CD8-positive, alpha-beta memory T cell (primary cell): ENCODE measurements at regions not wholly inside any gene's neighbourhood (a gene's known extent, or its start where the extent isn't known, plus 50 kb on each side); places are given as distances from the start of the nearest gene placed in this dataset.

Experiments used
- CTCF ChIA-PET: fragments of 350-600 bp; sonication (Branson Sonifier 250); formaldehyde crosslinking; loops from one replicate; lab custom pipeline; 2021; ENCODE audit warnings: antibody characterized with exemption; lab: Charles Lee
- POLR2A ChIA-PET: fragments of 350-600 bp; sonication (Branson Sonifier 250); formaldehyde crosslinking; loops from one replicate; lab custom pipeline; 2021; ENCODE audit warnings: antibody characterized with exemption; lab: Charles Lee
- DNase-seq, 5 donors: peaks; one replicate each; pipeline versions ENCODE4 v3.0.0 to v3.0.0-alpha.2; 2020 to 2022; ENCODE audit warnings: mixed read lengths in 1 of 5
- H3K27ac ChIP-seq: one replicate; pipeline ENCODE4 v1.7.0; 2013; ENCODE audit warnings: low read depth, mild to moderate bottlenecking, low read length, moderate library complexity
- H3K27me3 ChIP-seq: 2 replicates; pipeline ENCODE4 v1.7.0; 2013; ENCODE audit warnings: low read length, mild to moderate bottlenecking; ENCODE audit not compliant: insufficient read depth, poor library complexity, severe bottlenecking
- H3K36me3 ChIP-seq: 2 replicates; pipeline ENCODE4 v1.7.0; 2013; ENCODE audit warnings: mild to moderate bottlenecking, low read length, moderate library complexity; ENCODE audit not compliant: insufficient read depth
- H3K4me1 ChIP-seq: 2 replicates; pipeline ENCODE4 v1.7.0; 2013; ENCODE audit warnings: mild to moderate bottlenecking, low read length, moderate library complexity; ENCODE audit not compliant: insufficient read depth
- H3K4me3 ChIP-seq: 2 replicates; pipeline ENCODE4 v1.7.0; 2013; ENCODE audit warnings: mild to moderate bottlenecking, low read length
- H3K9me3 ChIP-seq: 2 replicates; pipeline ENCODE4 v1.7.0; 2013; ENCODE audit warnings: mild to moderate bottlenecking, low read length
- H3K27ac Mint-ChIP-seq, 8 donors: one replicate each; pipeline ENCODE4 v1.8.0; 2020 to 2021; ENCODE audit warnings: mixed read lengths in 8 of 8, mild to moderate bottlenecking in 6 of 8, inconsistent platforms in 3 of 8, moderate library complexity in 3 of 8
- H3K27me3 Mint-ChIP-seq, 2 donors: one replicate each; pipeline ENCODE4 v1.8.0; 2020 to 2021; ENCODE audit warnings: mixed read lengths in 2 of 2, mild to moderate bottlenecking in 1 of 2, moderate library complexity in 1 of 2
- H3K36me3 Mint-ChIP-seq, 3 donors: one replicate each; pipeline ENCODE4 v1.8.0; 2020 to 2021; ENCODE audit warnings: mixed read lengths in 3 of 3, inconsistent platforms in 1 of 3, mild to moderate bottlenecking in 1 of 3
- H3K4me1 Mint-ChIP-seq, 3 donors: one replicate each; pipeline ENCODE4 v1.8.0; 2020 to 2021; ENCODE audit warnings: mixed read lengths in 3 of 3, inconsistent platforms in 1 of 3, mild to moderate bottlenecking in 1 of 3
- H3K4me3 Mint-ChIP-seq, 7 donors: one replicate each; pipeline ENCODE4 v1.8.0; 2020 to 2021; ENCODE audit warnings: mixed read lengths in 7 of 7, mild to moderate bottlenecking in 6 of 7, moderate library complexity in 4 of 7, inconsistent platforms in 2 of 7
- H3K9me3 Mint-ChIP-seq, 5 donors: one replicate each; pipeline ENCODE4 v1.8.0; 2020 to 2022; ENCODE audit warnings: mixed read lengths in 5 of 5, mild to moderate bottlenecking in 3 of 5, moderate library complexity in 2 of 5, inconsistent platforms in 1 of 5

- H3K27ac Mint-ChIP-seq = no peak overlapping the region
- POLR2A ChIA-PET = no interaction called here
- no peak for DNase-seq
- peaks cover 0 to 2% (median 0%) of the 10 kb centered on the region in 3 donors for H3K36me3 Mint-ChIP-seq
- no peaks in the 10 kb centered on the region for H3K9me3 ChIP-seq
- no peaks in the 10 kb centered on the region for H3K36me3 ChIP-seq
- H3K4me1 Mint-ChIP-seq = no peaks in the 10 kb centered on the region
- no peak overlapping the region for H3K4me3 Mint-ChIP-seq
- no peaks in the 10 kb centered on the region for H3K27me3 Mint-ChIP-seq
- H3K4me1 ChIP-seq = no peaks in the 10 kb centered on the region
- H3K9me3 Mint-ChIP-seq = peaks cover 8 to 26% (median 13%) of the 10 kb centered on the region in 5 donors
- no peak overlapping the region for H3K4me3 ChIP-seq
- CTCF ChIA-PET = no interaction called here
- H3K27ac ChIP-seq = no peak overlapping the region
- no peaks in the 10 kb centered on the region for H3K27me3 ChIP-seq
Measured at GRCh38 chr5:18091758-18092157, 457.5 kb downstream of the TAF11L14 start.

GRCh38 chr5:18095061-18095460 is 460.8 kb downstream of the TAF11L14 start:
- Histone ChIP-seq H3K4me1 (no peaks in the 10 kb centered on the region), H3K36me3 (no peaks in the 10 kb centered on the region), H3K27ac (no peak overlapping the region), H3K4me3 (no peak overlapping the region), H3K27me3 (no peaks in the 10 kb centered on the region), H3K9me3 (no peaks in the 10 kb centered on the region)
- Mint-ChIP-seq H3K36me3 (no peaks in the 10 kb centered on the region), H3K27me3 (no peaks in the 10 kb centered on the region), H3K27ac (no peak overlapping the region), H3K9me3 (peaks cover 6 to 27% (median 10%) of the 10 kb centered on the region in 5 donors), H3K4me3 (no peak overlapping the region), H3K4me1 (no peaks in the 10 kb centered on the region)
- ChIA-PET CTCF (no interaction called here), POLR2A (no interaction called here)
- no peak for DNase-seq

- Histone ChIP-seq H3K9me3 (no peaks in the 10 kb centered on the region), H3K4me3 (no peak overlapping the region), H3K36me3 (no peaks in the 10 kb centered on the region), H3K4me1 (no peaks in the 10 kb centered on the region), H3K27me3 (no peaks in the 10 kb centered on the region), H3K27ac (no peak overlapping the region)
- Mint-ChIP-seq H3K27me3 (no peaks in the 10 kb centered on the region), H3K36me3 (no peaks in the 10 kb centered on the region), H3K4me3 (no peak overlapping the region), H3K4me1 (no peaks in the 10 kb centered on the region), H3K27ac (no peak overlapping the region), H3K9me3 (peaks cover 6 to 21% (median 7%) of the 10 kb centered on the region in 5 donors)
- no peak for DNase-seq
- POLR2A ChIA-PET = no interaction called here
- CTCF ChIA-PET = no interaction called here
Measured at GRCh38 chr5:18097817-18098216, 463.6 kb downstream of the TAF11L14 start.

GRCh38 chr5:18098691-18099090 is 464.4 kb downstream of the TAF11L14 start:
- H3K4me3 Mint-ChIP-seq = no peak overlapping the region
- H3K27ac ChIP-seq = no peak overlapping the region
- H3K4me3 ChIP-seq = no peak overlapping the region
- CTCF ChIA-PET = no interaction called here
- H3K36me3 ChIP-seq = no peaks in the 10 kb centered on the region
- DNase-seq = no peak
- no peaks in the 10 kb centered on the region for H3K4me1 ChIP-seq
- no peaks in the 10 kb centered on the region for H3K27me3 ChIP-seq
- no peaks in the 10 kb centered on the region for H3K36me3 Mint-ChIP-seq
- H3K9me3 Mint-ChIP-seq = peaks cover 5 to 21% (median 6%) of the 10 kb centered on the region in 5 donors
- no peaks in the 10 kb centered on the region for H3K4me1 Mint-ChIP-seq
- H3K27ac Mint-ChIP-seq = no peak overlapping the region
- no peaks in the 10 kb centered on the region for H3K27me3 Mint-ChIP-seq
- POLR2A ChIA-PET = no interaction called here
- H3K9me3 ChIP-seq = no peaks in the 10 kb centered on the region

GRCh38 chr5:18099261-18099660 is 465.0 kb downstream of the TAF11L14 start:
- POLR2A ChIA-PET = no interaction called here
- DNase-seq = no peak
- H3K27me3 ChIP-seq = no peaks in the 10 kb centered on the region
- no peak overlapping the region for H3K27ac ChIP-seq
- H3K36me3 ChIP-seq = no peaks in the 10 kb centered on the region
- H3K4me3 ChIP-seq = no peak overlapping the region
- Mint-ChIP-seq H3K4me1 (no peaks in the 10 kb centered on the region), H3K4me3 (no peak overlapping the region), H3K27ac (no peak overlapping the region), H3K9me3 (peaks cover 0 to 18% (median 6%) of the 10 kb centered on the region in 5 donors), H3K36me3 (no peaks in the 10 kb centered on the region), H3K27me3 (no peaks in the 10 kb centered on the region)
- H3K4me1 ChIP-seq = no peaks in the 10 kb centered on the region
- CTCF ChIA-PET = no interaction called here
- no peaks in the 10 kb centered on the region for H3K9me3 ChIP-seq

GRCh38 chr5:18101532-18101931 is 467.3 kb downstream of the TAF11L14 start:
- H3K4me3 ChIP-seq = no peak overlapping the region
- H3K4me3 Mint-ChIP-seq = no peak overlapping the region
- no peak overlapping the region for H3K27ac Mint-ChIP-seq
- no peaks in the 10 kb centered on the region for H3K9me3 ChIP-seq
- H3K27me3 ChIP-seq = no peaks in the 10 kb centered on the region
- no peaks in the 10 kb centered on the region for H3K36me3 Mint-ChIP-seq
- no peak overlapping the region for H3K27ac ChIP-seq
- no peaks in the 10 kb centered on the region for H3K36me3 ChIP-seq
- no peaks in the 10 kb centered on the region for H3K4me1 ChIP-seq
- H3K9me3 Mint-ChIP-seq = peaks cover 0 to 16% (median 1%) of the 10 kb centered on the region in 5 donors
- CTCF ChIA-PET = no interaction called here
- H3K4me1 Mint-ChIP-seq = no peaks in the 10 kb centered on the region
- POLR2A ChIA-PET = no interaction called here
- H3K27me3 Mint-ChIP-seq = no peaks in the 10 kb centered on the region
- DNase-seq = no peak

GRCh38 chr5:18102733-18103132 is 468.5 kb downstream of the TAF11L14 start:
- H3K4me1 Mint-ChIP-seq = no peaks in the 10 kb centered on the region
- Histone ChIP-seq H3K4me1 (no peaks in the 10 kb centered on the region), H3K9me3 (no peaks in the 10 kb centered on the region), H3K4me3 (no peak overlapping the region), H3K27ac (no peak overlapping the region), H3K36me3 (no peaks in the 10 kb centered on the region), H3K27me3 (no peaks in the 10 kb centered on the region)
- POLR2A ChIA-PET = no interaction called here
- peaks cover 0 to 15% (median 0%) of the 10 kb centered on the region in 5 donors for H3K9me3 Mint-ChIP-seq
- no peaks in the 10 kb centered on the region for H3K27me3 Mint-ChIP-seq
- H3K36me3 Mint-ChIP-seq = no peaks in the 10 kb centered on the region
- no peak overlapping the region for H3K27ac Mint-ChIP-seq
- DNase-seq = no peak
- CTCF ChIA-PET = no interaction called here
- no peak overlapping the region for H3K4me3 Mint-ChIP-seq

GRCh38 chr5:18105449-18105848 is 471.2 kb downstream of the TAF11L14 start:
- Mint-ChIP-seq H3K27me3 (no peaks in the 10 kb centered on the region), H3K9me3 (peaks cover 4 to 15% (median 6%) of the 10 kb centered on the region in 5 donors), H3K27ac (no peak overlapping the region), H3K4me1 (no peaks in the 10 kb centered on the region), H3K4me3 (no peak overlapping the region), H3K36me3 (no peaks in the 10 kb centered on the region)
- Histone ChIP-seq H3K27me3 (no peaks in the 10 kb centered on the region), H3K4me3 (no peak overlapping the region), H3K4me1 (no peaks in the 10 kb centered on the region), H3K9me3 (no peaks in the 10 kb centered on the region), H3K27ac (no peak overlapping the region), H3K36me3 (no peaks in the 10 kb centered on the region)
- no peak for DNase-seq
- ChIA-PET POLR2A (no interaction called here), CTCF (no interaction called here)
